DMS114 treated with DMSO at 0.1 percent for 48 hours (cell line): ENCODE measurements at regions not wholly inside any gene's neighbourhood (a gene's known extent, or its start where the extent isn't known, plus 50 kb on each side); places are given as distances from the start of the nearest gene placed in this dataset.

ENCODE experiments used
- DNase-seq: peaks from one replicate; lab custom pipeline; 2025; ENCODE audit not compliant: unreplicated experiment; lab: John Stamatoyannopoulos, UW

- DNase-seq = no peak
Measured at GRCh38 chr13:59501004-59501403, 662.7 kb downstream of the DIAPH3 start.

- DNase-seq = no peak
Measured at GRCh38 chr13:59504407-59504806, 659.3 kb downstream of the DIAPH3 start.

GRCh38 chr13:59510386-59510785, 653.3 kb downstream of the DIAPH3 start:
- DNase-seq = no peak

- DNase-seq = no peak
Measured at GRCh38 chr13:59513686-59514085, 650.0 kb downstream of the DIAPH3 start.

- no peak for DNase-seq
Measured at GRCh38 chr13:59514316-59514715, 649.4 kb downstream of the DIAPH3 start.

GRCh38 chr13:59519819-59520218, 643.9 kb downstream of the DIAPH3 start:
- no peak for DNase-seq

GRCh38 chr13:59521549-59521948, 642.2 kb downstream of the DIAPH3 start:
- DNase-seq = no peak

GRCh38 chr13:59522652-59523051, 641.1 kb downstream of the DIAPH3 start:
- no peak for DNase-seq

GRCh38 chr13:59527500-59527899, 636.2 kb downstream of the DIAPH3 start:
- no peak for DNase-seq

GRCh38 chr13:59531571-59532091, 632.1 kb downstream of the DIAPH3 start:
- DNase-seq = no peak

GRCh38 chr13:59532405-59532804, 631.3 kb downstream of the DIAPH3 start:
- DNase-seq = no peak

- DNase-seq = no peak
Measured at GRCh38 chr13:59533561-59534555, 629.9 kb downstream of the DIAPH3 start.

GRCh38 chr13:59534806-59535205, 628.9 kb downstream of the DIAPH3 start:
- DNase-seq = no peak

- DNase-seq = no peak
Measured at GRCh38 chr13:59537500-59537899, 626.2 kb downstream of the DIAPH3 start.

- DNase-seq = no peak
Measured at GRCh38 chr13:59538512-59538911, 625.2 kb downstream of the DIAPH3 start.

GRCh38 chr13:59542303-59542702, 621.4 kb downstream of the DIAPH3 start:
- DNase-seq = no peak

GRCh38 chr13:59543418-59543817, 620.3 kb downstream of the DIAPH3 start:
- DNase-seq = no peak

GRCh38 chr13:59545007-59545406, 618.7 kb downstream of the DIAPH3 start:
- DNase-seq = no peak

GRCh38 chr13:59546178-59546577, 617.5 kb downstream of the DIAPH3 start:
- DNase-seq = no peak

GRCh38 chr13:59547950-59548349, 615.8 kb downstream of the DIAPH3 start:
- DNase-seq = no peak

GRCh38 chr13:59562924-59563323, 600.8 kb downstream of the DIAPH3 start:
- DNase-seq = no peak

GRCh38 chr13:59566561-59566960, 597.2 kb downstream of the DIAPH3 start:
- no peak for DNase-seq
